Activated CD8-positive, alpha-beta T cell treated with anti-CD3 and anti-CD28 coated beads, Interleukin-2, amount 10 ng/mL, durations not matched to agents 7 days and 5 days (primary cell): ENCODE measurements at regions not wholly inside any gene's neighbourhood (a gene's known extent, or its start where the extent isn't known, plus 50 kb on each side); places are given as distances from the start of the nearest gene placed in this dataset.
A peak's percentile ranks its signal among the peaks of the same experiment; 100 is the strongest.

Experiments
- ATAC-seq: fragments of 150-1000 bp; cut with Tn5 transposase; one replicate; pipeline ENCODE4 v1.10.0; 2021; ENCODE audit warnings: moderate library complexity
- CTCF ChIA-PET: fragments of 350-600 bp; sonication (Branson Sonifier 250); formaldehyde crosslinking; loops from one replicate; lab custom pipeline; 2021; ENCODE audit warnings: antibody characterized with exemption; lab: Charles Lee
- POLR2A ChIA-PET: fragments of 350-600 bp; sonication (Branson Sonifier 250); formaldehyde crosslinking; loops from one replicate; lab custom pipeline; 2021; ENCODE audit warnings: antibody characterized with exemption; lab: Charles Lee
- DNase-seq: peaks from one replicate; pipeline ENCODE4 v3.0.0-alpha.2; 2020
- H3K27ac Mint-ChIP-seq: one replicate; pipeline ENCODE4 v1.8.0; 2021; ENCODE audit warnings: mild to moderate bottlenecking, mixed read lengths
- H3K27me3 Mint-ChIP-seq: one replicate; pipeline ENCODE4 v1.8.0; 2021; ENCODE audit warnings: low read depth, mixed read lengths
- H3K36me3 Mint-ChIP-seq: one replicate; pipeline ENCODE4 v1.8.0; 2021; ENCODE audit warnings: low read depth, mixed read lengths
- H3K4me1 Mint-ChIP-seq: one replicate; pipeline ENCODE4 v1.8.0; 2021; ENCODE audit warnings: low read depth, mixed read lengths
- H3K4me3 Mint-ChIP-seq: one replicate; pipeline ENCODE4 v1.8.0; 2021; ENCODE audit warnings: mild to moderate bottlenecking, mixed read lengths
- H3K9me3 Mint-ChIP-seq: one replicate; pipeline ENCODE4 v1.8.0; 2022; ENCODE audit warnings: mixed read lengths; ENCODE audit not compliant: insufficient read depth

GRCh38 chr9:110143950-110144545 is 63.9 kb downstream of the C9orf152 start:
- ChIA-PET POLR2A (interaction anchor here (0.6 to 3.1 kb wide), 7 partner anchors 11 to 226 kb away, joined by 3 to 13 read pairs (median 4); partner anchors contain the start of gene TXN), CTCF (interaction anchor here (0.6 to 2.2 kb wide), 17 partner anchors 9 to 240 kb away, joined by 3 to 15 read pairs (median 5); no protein-coding TSS in a partner anchor)
- peaks cover 53% of the 10 kb centered on the region for H3K4me1 Mint-ChIP-seq
- H3K36me3 Mint-ChIP-seq: peaks cover 23% of the 10 kb centered on the region
- no peaks in the 10 kb centered on the region for H3K9me3 Mint-ChIP-seq
- peak overlapping the region; percentile 37 for H3K4me3 Mint-ChIP-seq
- ATAC-seq: peak; percentile 68
- peak; percentile 61 for DNase-seq
- no peaks in the 10 kb centered on the region for H3K27me3 Mint-ChIP-seq
- peak overlapping the region; percentile 86 for H3K27ac Mint-ChIP-seq

DNA sequence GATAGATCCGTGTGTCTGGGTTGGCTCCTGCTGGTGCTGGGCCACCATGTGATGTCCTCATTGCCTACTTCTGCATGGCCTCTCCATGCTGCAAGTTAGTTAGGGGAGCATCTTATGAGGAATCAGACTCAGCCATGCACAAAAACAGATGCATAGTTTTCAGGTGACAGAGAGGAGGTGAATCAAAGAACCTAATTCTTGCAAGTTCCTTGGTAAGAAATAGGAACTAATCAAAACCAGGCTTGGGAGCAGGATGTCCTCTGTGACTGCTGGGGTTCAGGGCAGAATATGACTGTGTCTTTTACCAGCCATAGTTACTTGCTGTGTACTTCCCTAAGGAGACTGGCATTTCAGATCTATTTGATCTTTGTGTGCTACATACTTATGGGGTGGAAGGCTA is 61.6 kb downstream of the C9orf152 start:
- POLR2A ChIA-PET: interaction anchor here (2.8 to 3.1 kb wide), 2 partner anchors 11 to 96 kb away, joined by 13 to 43 read pairs; no protein-coding TSS in a partner anchor
- H3K9me3 Mint-ChIP-seq: peaks cover 6% of the 10 kb centered on the region
- H3K27ac Mint-ChIP-seq: peak overlapping the region; percentile 84
- peaks cover 32% of the 10 kb centered on the region for H3K36me3 Mint-ChIP-seq
- CTCF ChIA-PET: interaction anchor here (2.7 kb wide), 1 partner anchor 11 kb away, joined by 34 read pairs; no protein-coding TSS in a partner anchor
- no peak for ATAC-seq
- no peak for DNase-seq
- peaks cover 70% of the 10 kb centered on the region for H3K4me1 Mint-ChIP-seq
- H3K27me3 Mint-ChIP-seq: no peaks in the 10 kb centered on the region
- no peak overlapping the region for H3K4me3 Mint-ChIP-seq

GRCh38 chr9:110148384-110148783 is 59.6 kb downstream of the C9orf152 start:
- peaks cover 78% of the 10 kb centered on the region for H3K4me1 Mint-ChIP-seq

GRCh38 chr9:110148891-110149290 is 59.1 kb downstream of the C9orf152 start:
- peaks cover 78% of the 10 kb centered on the region for H3K4me1 Mint-ChIP-seq
- H3K36me3 Mint-ChIP-seq: peaks cover 39% of the 10 kb centered on the region
- DNase-seq (no peak), ATAC-seq (no peak)
- H3K27me3 Mint-ChIP-seq: no peaks in the 10 kb centered on the region
- H3K9me3 Mint-ChIP-seq: peaks cover 6% of the 10 kb centered on the region
- ChIA-PET CTCF (interaction anchor here (0.8 to 9.3 kb wide), 10 partner anchors 9 to 262 kb away, joined by 3 to 110 read pairs (median 10); no protein-coding TSS in a partner anchor), POLR2A (interaction anchor here (1.3 to 5.7 kb wide), 6 partner anchors 8 to 180 kb away, joined by 4 to 56 read pairs (median 6); partner anchors contain the start of gene TXN)
- peak overlapping the region; percentile 94 for H3K27ac Mint-ChIP-seq
- H3K4me3 Mint-ChIP-seq: peak overlapping the region; percentile 86

More at GRCh38 chr9:110148384-110148783, 59.6 kb downstream of the C9orf152 start:
- peak; percentile 85 for DNase-seq
- peaks cover 35% of the 10 kb centered on the region for H3K36me3 Mint-ChIP-seq
- no peaks in the 10 kb centered on the region for H3K27me3 Mint-ChIP-seq
- H3K4me3 Mint-ChIP-seq: peak overlapping the region; percentile 86
- H3K9me3 Mint-ChIP-seq: peaks cover 6% of the 10 kb centered on the region
- ChIA-PET POLR2A (interaction anchor here (0.8 to 5.7 kb wide), 7 partner anchors 9 to 180 kb away, joined by 3 to 56 read pairs (median 6); partner anchors contain the start of gene TXN), CTCF (interaction anchor here (0.6 to 9.3 kb wide), 10 partner anchors 9 to 261 kb away, joined by 3 to 110 read pairs (median 10); no protein-coding TSS in a partner anchor)
- peak overlapping the region; percentile 94 for H3K27ac Mint-ChIP-seq
- ATAC-seq: peak; percentile 89
